GM12873 (cell line): ENCODE measurements at regions not wholly inside any gene's neighbourhood (a gene's known extent, or its start where the extent isn't known, plus 50 kb on each side); places are given as distances from the start of the nearest gene placed in this dataset.

Source experiments
- TF ChIP-seq, protein P1 (sequence below): IDR thresholded peaks from 2 replicates; pipeline ENCODE4 v1.5.1; 2012; ENCODE audit warnings: low read depth, mild to moderate bottlenecking, moderate library complexity, low read length, control low read depth; ENCODE audit not compliant: insufficient read depth; ENCODE audit errors: missing control alignments

- TF ChIP-seq, protein P1, sequence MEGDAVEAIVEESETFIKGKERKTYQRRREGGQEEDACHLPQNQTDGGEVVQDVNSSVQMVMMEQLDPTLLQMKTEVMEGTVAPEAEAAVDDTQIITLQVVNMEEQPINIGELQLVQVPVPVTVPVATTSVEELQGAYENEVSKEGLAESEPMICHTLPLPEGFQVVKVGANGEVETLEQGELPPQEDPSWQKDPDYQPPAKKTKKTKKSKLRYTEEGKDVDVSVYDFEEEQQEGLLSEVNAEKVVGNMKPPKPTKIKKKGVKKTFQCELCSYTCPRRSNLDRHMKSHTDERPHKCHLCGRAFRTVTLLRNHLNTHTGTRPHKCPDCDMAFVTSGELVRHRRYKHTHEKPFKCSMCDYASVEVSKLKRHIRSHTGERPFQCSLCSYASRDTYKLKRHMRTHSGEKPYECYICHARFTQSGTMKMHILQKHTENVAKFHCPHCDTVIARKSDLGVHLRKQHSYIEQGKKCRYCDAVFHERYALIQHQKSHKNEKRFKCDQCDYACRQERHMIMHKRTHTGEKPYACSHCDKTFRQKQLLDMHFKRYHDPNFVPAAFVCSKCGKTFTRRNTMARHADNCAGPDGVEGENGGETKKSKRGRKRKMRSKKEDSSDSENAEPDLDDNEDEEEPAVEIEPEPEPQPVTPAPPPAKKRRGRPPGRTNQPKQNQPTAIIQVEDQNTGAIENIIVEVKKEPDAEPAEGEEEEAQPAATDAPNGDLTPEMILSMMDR = no peak
Observed at GRCh38 chr14:100467939-100468338, 119.3 kb downstream of the BEGAIN start.

- TF ChIP-seq, protein P1 = no peak
Observed at GRCh38 chr14:100468557-100468956, 118.7 kb downstream of the BEGAIN start.

GRCh38 chr14:100469632-100470522 is 117.3 kb downstream of the BEGAIN start:
- TF ChIP-seq, protein P1 = no peak

DNA sequence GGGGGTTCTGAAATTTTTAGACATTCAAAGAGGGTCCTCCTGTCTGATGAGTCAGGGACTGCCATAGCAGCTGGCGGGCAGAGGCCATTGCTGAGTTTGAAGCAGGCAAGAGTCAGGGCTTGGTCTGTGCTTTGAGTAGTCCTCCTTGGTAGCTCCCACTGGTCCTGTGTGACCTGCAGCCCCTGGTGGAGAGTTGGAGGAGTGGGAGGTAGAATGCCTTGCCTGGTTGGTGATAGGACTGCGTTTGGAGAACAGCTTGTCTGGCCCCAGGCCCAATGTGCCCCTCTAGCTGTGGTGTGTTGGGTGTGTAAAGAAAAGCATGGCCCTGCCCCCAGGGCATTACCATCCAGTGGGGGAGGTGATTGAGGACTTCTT is 116.7 kb downstream of the BEGAIN start:
- TF ChIP-seq, protein P1 = peak; percentile 27

GRCh38 chr14:100471441-100472093 is 115.7 kb downstream of the BEGAIN start:
- TF ChIP-seq, protein P1 = no peak

GRCh38 chr14:100472094-100472455 is 115.1 kb downstream of the BEGAIN start:
- TF ChIP-seq, protein P1 = no peak

- TF ChIP-seq, protein P1 = no peak
Observed at GRCh38 chr14:100472491-100472890, 114.7 kb downstream of the BEGAIN start.
